ENCODE measurements at regions not wholly inside any gene's neighbourhood (a gene's known extent, or its start where the extent isn't known, plus 50 kb on each side); places are given as distances from the start of the nearest gene placed in this dataset.

DNA sequence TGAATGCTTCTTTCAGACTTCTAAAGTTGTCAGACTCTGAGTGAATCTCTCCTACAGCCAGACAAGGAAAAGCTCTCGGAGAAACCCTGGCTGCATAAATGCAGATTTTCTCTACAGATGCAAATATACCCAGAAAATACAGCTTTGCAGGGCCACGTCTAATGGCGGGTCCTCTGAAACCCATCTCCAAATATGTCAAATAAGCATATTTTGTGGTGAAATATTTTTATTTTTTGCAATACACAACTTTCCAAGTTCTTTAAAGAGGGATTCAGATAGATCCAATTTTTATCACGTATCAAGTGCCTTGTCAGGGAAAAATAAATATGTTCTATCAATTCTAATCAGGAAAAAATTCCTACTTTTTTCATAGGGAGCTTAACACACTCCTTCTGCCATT is 229.4 kb downstream of the SI start:
- TF ChIP-seq, protein P1, sequence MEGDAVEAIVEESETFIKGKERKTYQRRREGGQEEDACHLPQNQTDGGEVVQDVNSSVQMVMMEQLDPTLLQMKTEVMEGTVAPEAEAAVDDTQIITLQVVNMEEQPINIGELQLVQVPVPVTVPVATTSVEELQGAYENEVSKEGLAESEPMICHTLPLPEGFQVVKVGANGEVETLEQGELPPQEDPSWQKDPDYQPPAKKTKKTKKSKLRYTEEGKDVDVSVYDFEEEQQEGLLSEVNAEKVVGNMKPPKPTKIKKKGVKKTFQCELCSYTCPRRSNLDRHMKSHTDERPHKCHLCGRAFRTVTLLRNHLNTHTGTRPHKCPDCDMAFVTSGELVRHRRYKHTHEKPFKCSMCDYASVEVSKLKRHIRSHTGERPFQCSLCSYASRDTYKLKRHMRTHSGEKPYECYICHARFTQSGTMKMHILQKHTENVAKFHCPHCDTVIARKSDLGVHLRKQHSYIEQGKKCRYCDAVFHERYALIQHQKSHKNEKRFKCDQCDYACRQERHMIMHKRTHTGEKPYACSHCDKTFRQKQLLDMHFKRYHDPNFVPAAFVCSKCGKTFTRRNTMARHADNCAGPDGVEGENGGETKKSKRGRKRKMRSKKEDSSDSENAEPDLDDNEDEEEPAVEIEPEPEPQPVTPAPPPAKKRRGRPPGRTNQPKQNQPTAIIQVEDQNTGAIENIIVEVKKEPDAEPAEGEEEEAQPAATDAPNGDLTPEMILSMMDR (IDR thresholded peaks at IDR 0.05; ENCODE audit: control insufficient read depth, insufficient read depth, low read depth, low read length, missing control alignments), result no peak
- H3K4me3 ChIP-seq (ENCODE audit: control insufficient read depth, low read depth, low read length), result no peak overlapping the region
- DNase-seq (ENCODE audit: low read depth), result no peak

DNA sequence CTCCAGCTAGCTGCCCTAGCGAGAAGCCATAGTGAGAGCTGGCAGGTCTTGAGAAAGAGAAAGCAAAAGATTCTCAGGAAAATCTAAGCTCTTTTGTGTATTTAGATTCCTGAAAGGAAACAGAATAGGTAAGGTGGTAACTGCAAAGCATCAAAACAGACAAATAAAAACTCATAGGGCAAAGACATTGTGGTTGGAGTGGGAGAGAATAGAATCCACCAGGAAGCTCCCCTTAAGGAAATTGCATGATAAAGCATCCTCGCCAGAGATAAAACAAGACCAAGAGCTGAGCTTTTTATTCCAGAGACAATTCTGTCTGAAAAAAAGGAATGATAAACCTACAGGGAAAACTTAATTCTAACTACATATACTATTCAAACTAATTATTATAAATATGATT is 232.6 kb downstream of the SI start:
- DNase-seq (ENCODE audit: low read depth), result no peak
- no peak overlapping the region for H3K4me3 ChIP-seq (ENCODE audit: control insufficient read depth, low read depth, low read length)
- TF ChIP-seq, protein P1 (IDR thresholded peaks at IDR 0.05; ENCODE audit: control insufficient read depth, insufficient read depth, low read depth, low read length, missing control alignments), result no peak

DNA sequence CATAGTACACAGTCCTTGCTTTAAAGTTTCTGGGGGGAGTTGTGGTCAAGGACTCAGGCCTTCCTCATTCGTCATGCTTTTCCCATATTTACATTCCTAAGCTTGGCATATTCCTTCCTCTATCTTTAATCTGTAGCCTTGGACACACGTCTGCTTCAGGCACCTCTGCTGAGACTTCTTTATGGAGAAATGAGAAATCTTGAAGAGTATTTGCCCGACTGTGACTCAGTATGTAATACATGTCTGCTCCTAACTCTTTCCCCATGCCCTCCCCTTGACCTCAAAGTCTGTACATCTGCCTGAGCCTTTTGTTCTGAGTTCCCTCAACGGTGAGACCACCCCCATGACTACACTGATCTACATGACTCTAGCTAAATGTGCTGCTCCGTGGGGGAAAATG is 246.1 kb downstream of the SI start:
- TF ChIP-seq, protein P1 (IDR thresholded peaks at IDR 0.05; ENCODE audit: control insufficient read depth, insufficient read depth, low read depth, low read length, missing control alignments), result no peak
- H3K4me3 ChIP-seq (ENCODE audit: control insufficient read depth, low read depth, low read length), result no peak overlapping the region
- DNase-seq (ENCODE audit: low read depth), result no peak

DNA sequence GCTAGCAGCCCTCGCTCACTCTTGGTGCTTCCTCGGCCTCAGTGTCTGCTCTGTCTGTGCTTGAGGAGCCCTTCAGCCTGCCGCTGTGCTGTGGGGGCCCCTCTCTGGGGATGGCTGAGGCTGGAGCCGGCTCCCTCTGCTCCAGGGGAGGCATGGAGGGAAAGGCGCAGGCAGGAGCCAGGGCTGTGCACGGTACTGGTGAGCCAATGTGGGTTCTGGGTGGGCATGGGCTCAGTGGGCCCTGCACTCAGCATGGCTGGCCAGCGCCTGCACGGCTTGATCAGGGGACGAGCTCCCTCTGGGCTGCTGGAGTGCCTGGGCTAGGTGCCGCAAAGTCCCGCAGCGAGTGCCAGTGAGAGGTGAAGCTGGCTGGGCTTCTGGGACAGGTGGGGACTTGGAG is 260.0 kb downstream of the SI start:
- no peak for DNase-seq (ENCODE audit: low read depth)
- no peak overlapping the region for H3K4me3 ChIP-seq (ENCODE audit: control insufficient read depth, low read depth, low read length)
- TF ChIP-seq, protein P1 (IDR thresholded peaks at IDR 0.05; ENCODE audit: control insufficient read depth, insufficient read depth, low read depth, low read length, missing control alignments), result no peak

DNA sequence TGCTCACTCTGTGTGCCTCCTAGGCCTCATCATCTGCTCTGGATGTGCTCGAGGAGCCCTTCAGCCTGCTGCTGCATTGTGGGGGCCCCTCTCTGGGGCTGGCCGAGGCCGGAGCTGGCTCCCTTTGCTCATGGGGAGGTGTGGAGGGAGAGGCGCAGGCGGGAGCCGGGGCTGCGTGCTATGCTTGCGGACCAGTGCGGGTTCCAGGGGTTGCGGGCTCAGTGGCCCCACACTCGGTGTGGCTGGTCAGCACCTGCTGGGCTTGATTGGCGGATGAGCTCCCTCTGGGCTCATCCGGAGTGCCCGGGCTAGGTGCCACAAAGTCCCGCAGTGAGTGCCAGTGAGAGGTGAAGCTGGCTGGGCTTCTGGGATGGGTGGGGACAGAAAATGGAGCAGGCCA is 264.2 kb downstream of the SI start:
- TF ChIP-seq, protein P1 (IDR thresholded peaks at IDR 0.05; ENCODE audit: control insufficient read depth, insufficient read depth, low read depth, low read length, missing control alignments), result no peak
- no peak for DNase-seq (ENCODE audit: low read depth)
- no peak overlapping the region for H3K4me3 ChIP-seq (ENCODE audit: control insufficient read depth, low read depth, low read length)

DNA sequence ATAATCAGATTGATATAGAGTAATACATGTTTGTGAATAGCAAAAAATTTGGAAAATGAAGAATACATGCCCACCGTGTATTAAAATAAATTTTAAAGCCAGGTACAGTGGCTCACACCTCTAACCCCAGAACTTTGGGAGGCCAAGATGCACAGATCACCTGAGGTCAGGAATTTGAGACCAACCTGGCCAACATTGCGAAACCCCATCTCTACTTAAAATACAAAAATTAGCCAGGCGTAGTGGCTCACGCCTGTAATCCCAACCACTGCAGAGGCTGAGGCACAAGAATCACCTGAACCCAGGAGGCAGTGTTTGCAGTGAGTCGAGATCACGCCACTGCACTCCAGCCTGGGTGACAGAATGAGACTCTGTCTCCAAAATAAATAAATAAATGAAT is 266.3 kb downstream of the SI start:
- TF ChIP-seq, protein P1 (IDR thresholded peaks at IDR 0.05; ENCODE audit: control insufficient read depth, insufficient read depth, low read depth, low read length, missing control alignments), result no peak
- no peak overlapping the region for H3K4me3 ChIP-seq (ENCODE audit: control insufficient read depth, low read depth, low read length)
- DNase-seq (ENCODE audit: low read depth), result no peak

DNA sequence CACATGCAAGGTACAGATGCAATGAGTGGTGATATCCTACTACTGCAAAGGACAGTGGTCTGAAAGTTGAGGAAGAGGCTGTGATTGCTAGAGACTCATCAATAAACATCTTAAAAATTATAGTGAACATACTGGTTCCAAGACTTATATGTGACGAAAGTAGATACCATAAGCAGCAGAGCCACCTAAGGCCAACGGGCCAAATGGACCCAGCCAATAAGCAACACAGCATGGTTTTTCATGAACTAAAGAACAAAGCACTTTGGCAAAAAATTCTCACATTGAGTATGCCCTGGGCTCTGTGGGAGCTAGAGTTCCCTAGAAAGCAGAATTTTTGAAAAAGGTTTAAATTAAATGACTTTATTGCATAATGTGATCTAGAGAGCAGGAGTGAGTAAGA is 272.1 kb downstream of the SI start:
- TF ChIP-seq, protein P1 (IDR thresholded peaks at IDR 0.05; ENCODE audit: control insufficient read depth, insufficient read depth, low read depth, low read length, missing control alignments), result no peak
- DNase-seq (ENCODE audit: low read depth), result no peak
- no peak overlapping the region for H3K4me3 ChIP-seq (ENCODE audit: control insufficient read depth, low read depth, low read length)
